PC-9 (cell line): ENCODE measurements at regions not wholly inside any gene's neighbourhood (a gene's known extent, or its start where the extent isn't known, plus 50 kb on each side); places are given as distances from the start of the nearest gene placed in this dataset.

Experiments
- BruUV-seq: library from RNA; stranded (reverse); fragments of 400-500 nt; replicated peaks from 2 replicates; lab custom pipeline; 2021; lab: Mats Ljungman, UMichigan
- CTCF ChIA-PET: fragments of 300-600 bp; sonication (Branson Sonifier 250); formaldehyde crosslinking; loops from one replicate; lab custom pipeline; 2022; ENCODE audit warnings: antibody characterized with exemption; lab: Charles Lee
- POLR2A ChIA-PET: fragments of 300-600 bp; sonication (Branson Sonifier 250); formaldehyde crosslinking; loops from one replicate; lab custom pipeline; 2022; ENCODE audit warnings: antibody characterized with exemption; ENCODE audit not compliant: unreplicated experiment; lab: Charles Lee
- DNase-seq, 2 experiments: peaks; one replicate each; pipeline versions ENCODE4 v3.0.0 to v3.0.0-alpha.2; 2015 to 2022; ENCODE audit warnings: mixed read lengths in 1 of 2
- H2AFZ ChIP-seq: fragments of 200-600 bp; sonication (generic); 2 replicates; pipeline ENCODE4 v1.8.1; 2017; ENCODE audit warnings: antibody characterized with exemption
- H3F3A ChIP-seq: fragments of 200-600 bp; sonication (generic); 2 replicates; pipeline ENCODE4 v1.8.1; 2017; ENCODE audit warnings: antibody characterized with exemption, mild to moderate bottlenecking, low read depth; ENCODE audit not compliant: insufficient read depth
- H3K27ac ChIP-seq: fragments of 200-600 bp; sonication (generic); 2 replicates; pipeline ENCODE4 v1.6.1; 2016; ENCODE audit warnings: mixed run types
- H3K27me3 ChIP-seq: fragments of 200-600 bp; sonication (generic); 2 replicates; pipeline ENCODE4 v1.6.1; 2016; ENCODE audit warnings: low read depth, mixed run types; ENCODE audit not compliant: insufficient read depth
- H3K36me3 ChIP-seq: fragments of 200-600 bp; sonication (generic); 2 replicates; pipeline ENCODE4 v1.6.1; 2016; ENCODE audit warnings: low read depth, mixed run types
- H3K4me1 ChIP-seq: fragments of 200-600 bp; sonication (generic); replicated peaks from 2 replicates; pipeline ENCODE4 v1.6.1; 2016; ENCODE audit warnings: mixed run types; ENCODE audit not compliant: insufficient read depth
- H3K4me2 ChIP-seq: fragments of 200-600 bp; sonication (generic); 2 replicates; pipeline ENCODE4 v1.6.1; 2017; ENCODE audit warnings: mixed run types
- H3K4me3 ChIP-seq: fragments of 200-600 bp; sonication (generic); 2 replicates; pipeline ENCODE4 v1.6.1; 2016; ENCODE audit warnings: mixed run types
- H3K79me2 ChIP-seq: fragments of 200-600 bp; sonication (generic); 2 replicates; pipeline ENCODE4 v1.6.1; 2017; ENCODE audit warnings: low read depth, mixed run types
- H3K9me2 ChIP-seq: fragments of 200-600 bp; sonication (generic); 2 replicates; pipeline ENCODE4 v1.8.1; 2017; ENCODE audit warnings: mild to moderate bottlenecking; ENCODE audit not compliant: insufficient read depth
- H3K9me3 ChIP-seq: fragments of 200-600 bp; sonication (generic); 2 replicates; pipeline ENCODE4 v1.8.1; 2016; ENCODE audit warnings: low read depth; ENCODE audit not compliant: insufficient read depth
- H4K20me1 ChIP-seq: fragments of 200-600 bp; sonication (generic); 2 replicates; pipeline ENCODE4 v1.8.1; 2017; ENCODE audit not compliant: insufficient read depth
- EZH2 ChIP-seq: fragments of 200-600 bp; sonication (generic); IDR thresholded peaks from 2 replicates; pipeline ENCODE4 v1.8.0; 2017; ENCODE audit warnings: antibody characterized with exemption, low read depth
- intact Hi-C: fragments of 100-400 bp; cut with micrococcal nuclease; formaldehyde crosslinking; loops from one replicate; pipeline ENCODE4 v1.10.0; 2022; ENCODE audit not compliant: unreplicated experiment
- TF ChIP-seq, protein P1 (sequence below): fragments of 200-600 bp; sonication (generic); conservative IDR thresholded peaks from 2 replicates; pipeline ENCODE4 v1.6.1; 2017; ENCODE audit warnings: mixed run types, antibody characterized with exemption, mild to moderate bottlenecking, moderate library complexity

DNA sequence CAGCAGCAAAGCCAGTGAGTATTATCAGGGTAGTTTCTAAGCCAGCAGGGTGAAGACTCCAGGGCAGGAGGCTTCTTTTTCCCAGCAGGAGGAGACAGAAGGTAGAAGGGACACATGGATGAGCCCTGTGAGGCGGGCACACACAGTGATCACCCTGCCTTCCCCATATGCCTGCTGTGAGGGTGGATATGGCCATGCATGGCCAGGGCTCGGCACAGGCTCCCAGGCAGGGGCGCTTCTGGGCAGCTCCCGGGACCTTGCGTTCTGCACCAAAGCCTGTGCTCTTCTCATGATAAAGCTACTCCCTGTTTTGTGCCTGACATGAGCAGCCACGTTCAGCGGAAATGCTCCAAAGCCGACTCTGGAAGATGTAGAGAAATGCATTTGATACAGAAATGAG is 807.2 kb downstream of the TYW1 start:
- no peak overlapping the region for H3K4me2 ChIP-seq
- no peaks in the 10 kb centered on the region for H4K20me1 ChIP-seq
- intact Hi-C loops, result no loop called here
- H3K27me3 ChIP-seq, result peaks cover 43% of the 10 kb centered on the region
- H3K27ac ChIP-seq, result no peak overlapping the region
- H3K36me3 ChIP-seq, result no peaks in the 10 kb centered on the region
- H3F3A ChIP-seq, result no peaks in the 10 kb centered on the region
- no peak overlapping the region for H3K4me3 ChIP-seq
- H3K79me2 ChIP-seq, result no peaks in the 10 kb centered on the region
- BruUV-seq, result no TSS peak
- ChIA-PET CTCF (no interaction called here), POLR2A (no interaction called here)
- TF ChIP-seq, protein P1, sequence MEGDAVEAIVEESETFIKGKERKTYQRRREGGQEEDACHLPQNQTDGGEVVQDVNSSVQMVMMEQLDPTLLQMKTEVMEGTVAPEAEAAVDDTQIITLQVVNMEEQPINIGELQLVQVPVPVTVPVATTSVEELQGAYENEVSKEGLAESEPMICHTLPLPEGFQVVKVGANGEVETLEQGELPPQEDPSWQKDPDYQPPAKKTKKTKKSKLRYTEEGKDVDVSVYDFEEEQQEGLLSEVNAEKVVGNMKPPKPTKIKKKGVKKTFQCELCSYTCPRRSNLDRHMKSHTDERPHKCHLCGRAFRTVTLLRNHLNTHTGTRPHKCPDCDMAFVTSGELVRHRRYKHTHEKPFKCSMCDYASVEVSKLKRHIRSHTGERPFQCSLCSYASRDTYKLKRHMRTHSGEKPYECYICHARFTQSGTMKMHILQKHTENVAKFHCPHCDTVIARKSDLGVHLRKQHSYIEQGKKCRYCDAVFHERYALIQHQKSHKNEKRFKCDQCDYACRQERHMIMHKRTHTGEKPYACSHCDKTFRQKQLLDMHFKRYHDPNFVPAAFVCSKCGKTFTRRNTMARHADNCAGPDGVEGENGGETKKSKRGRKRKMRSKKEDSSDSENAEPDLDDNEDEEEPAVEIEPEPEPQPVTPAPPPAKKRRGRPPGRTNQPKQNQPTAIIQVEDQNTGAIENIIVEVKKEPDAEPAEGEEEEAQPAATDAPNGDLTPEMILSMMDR, result no peak
- no peak for TF ChIP-seq EZH2
- no peaks in the 10 kb centered on the region for H3K9me2 ChIP-seq
- DNase-seq, result no peak
- no peak overlapping the region for H2AFZ ChIP-seq
- H3K4me1 ChIP-seq, result no peaks in the 10 kb centered on the region
- no peaks in the 10 kb centered on the region for H3K9me3 ChIP-seq

GRCh38 chr7:67805921-67806471 is 809.4 kb downstream of the TYW1 start:
- no TSS peak for BruUV-seq
- Histone ChIP-seq H3K79me2 (no peaks in the 10 kb centered on the region), H3K4me1 (no peaks in the 10 kb centered on the region), H3K9me3 (no peaks in the 10 kb centered on the region), H3K4me2 (no peak overlapping the region), H3K36me3 (no peaks in the 10 kb centered on the region), H2AFZ (no peak overlapping the region), H3F3A (no peaks in the 10 kb centered on the region), H3K9me2 (no peaks in the 10 kb centered on the region), H3K27me3 (peaks cover 43% of the 10 kb centered on the region), H4K20me1 (no peaks in the 10 kb centered on the region), H3K27ac (no peak overlapping the region), H3K4me3 (no peak overlapping the region)
- ChIA-PET CTCF (no interaction called here), POLR2A (no interaction called here)
- intact Hi-C loops, result no loop called here
- no peak for DNase-seq
- no peak for TF ChIP-seq EZH2
- TF ChIP-seq, protein P1, result no peak

DNA sequence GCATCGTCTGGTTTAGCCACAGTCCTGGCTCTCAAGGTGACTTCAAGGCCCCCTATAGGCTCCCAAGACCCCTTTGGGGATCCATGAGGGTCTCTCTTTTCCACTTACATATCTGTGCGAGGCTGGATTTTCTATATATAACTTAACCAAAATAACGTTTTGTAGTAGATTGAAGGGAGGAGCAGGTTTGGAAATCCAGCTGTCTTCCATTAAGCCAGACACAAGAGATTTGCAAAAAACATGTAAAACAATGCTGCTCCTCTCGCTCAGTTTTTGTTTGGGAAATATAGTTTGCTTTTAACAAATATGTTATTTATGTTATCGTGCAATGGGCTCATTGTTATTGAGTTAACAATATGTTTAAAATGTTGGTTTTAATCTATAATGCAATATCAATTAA is 811.2 kb downstream of the TYW1 start:
- no peaks in the 10 kb centered on the region for H4K20me1 ChIP-seq
- H3K9me3 ChIP-seq, result no peaks in the 10 kb centered on the region
- no peaks in the 10 kb centered on the region for H3F3A ChIP-seq
- ChIA-PET CTCF (no interaction called here), POLR2A (no interaction called here)
- intact Hi-C loops, result no loop called here
- no peaks in the 10 kb centered on the region for H3K4me1 ChIP-seq
- peaks cover 31% of the 10 kb centered on the region for H3K27me3 ChIP-seq
- H3K79me2 ChIP-seq, result no peaks in the 10 kb centered on the region
- no peaks in the 10 kb centered on the region for H3K36me3 ChIP-seq
- no TSS peak for BruUV-seq
- H2AFZ ChIP-seq, result no peak overlapping the region
- no peak for DNase-seq
- H3K4me3 ChIP-seq, result no peak overlapping the region
- TF ChIP-seq, protein P1, result no peak
- TF ChIP-seq EZH2, result no peak
- no peak overlapping the region for H3K27ac ChIP-seq
- H3K9me2 ChIP-seq, result no peaks in the 10 kb centered on the region
- H3K4me2 ChIP-seq, result no peak overlapping the region
